Upper lobe of left lung (tissue), 4 donors: ENCODE measurements at regions not wholly inside any gene's neighbourhood (a gene's known extent, or its start where the extent isn't known, plus 50 kb on each side); places are given as distances from the start of the nearest gene placed in this dataset.

Experiments
- CTCF ChIP-seq, 6 experiments: fragments of 450-650 bp in 4 of 6; fragments of 200-600 bp in 2 of 6; sonication (generic) in 2 of 6; IDR thresholded peaks; one replicate each; pipeline ENCODE4 v1.5.1; 2016 to 2019; ENCODE audit warnings: antibody characterized with exemption in 6 of 6
- EP300 ChIP-seq, 4 donors: sonication (generic); formaldehyde crosslinking; IDR thresholded peaks; one replicate each; pipeline ENCODE4 v1.5.1; 2017; ENCODE audit warnings: antibody characterized with exemption in 4 of 4, control low read depth in 2 of 4
- POLR2A ChIP-seq, 4 donors: fragments of 450-650 bp; IDR thresholded peaks; one replicate each; pipeline ENCODE4 v1.5.1; 2016 to 2017; ENCODE audit warnings: antibody characterized with exemption in 4 of 4, mild to moderate bottlenecking in 2 of 4

DNA sequence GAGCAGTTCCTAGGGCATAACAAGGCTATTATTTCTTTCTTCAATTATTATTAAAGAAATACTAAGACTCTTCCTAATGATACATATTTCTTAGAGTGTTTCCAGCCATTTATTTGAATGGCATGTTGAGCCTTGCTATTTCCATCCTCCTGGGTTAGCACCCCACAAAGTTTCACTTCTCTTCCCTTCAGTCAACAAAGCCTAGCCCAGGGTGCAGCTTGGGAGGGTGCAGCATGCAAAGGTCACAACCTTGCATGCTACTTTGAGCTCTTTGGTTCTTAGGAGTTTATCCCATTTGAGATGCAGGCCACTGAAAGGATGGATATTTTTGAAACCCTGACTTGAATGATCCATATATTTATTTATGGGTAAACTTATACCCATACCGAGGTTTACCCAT lies 454.4 kb upstream of the MEIS1 start:
- no peak for TF ChIP-seq POLR2A (IDR thresholded peaks at IDR 0.05)
- TF ChIP-seq EP300 (IDR thresholded peaks at IDR 0.05), result no peak
- TF ChIP-seq CTCF (IDR thresholded peaks at IDR 0.05), result no peak
